Trophoblast cell (in vitro differentiated cells and primary cell): ENCODE measurements at regions not wholly inside any gene's neighbourhood (a gene's known extent, or its start where the extent isn't known, plus 50 kb on each side); places are given as distances from the start of the nearest gene placed in this dataset.

ENCODE experiments used
- DNase-seq, 2 donors: peaks; one replicate each; pipeline ENCODE4 v3.0.0-alpha.2; 2016
- H2AFZ ChIP-seq: 2 replicates; pipeline ENCODE4 v1.6.1; 2013; ENCODE audit warnings: low read length, moderate library complexity, mild to moderate bottlenecking; ENCODE audit not compliant: insufficient read depth, poor library complexity
- H2AK5ac ChIP-seq: 2 replicates; pipeline ENCODE4 v1.6.1; 2013; ENCODE audit warnings: mild to moderate bottlenecking, low read length
- H2BK120ac ChIP-seq: 2 replicates; pipeline ENCODE4 v1.6.1; 2013; ENCODE audit warnings: low read length, mild to moderate bottlenecking, moderate library complexity; ENCODE audit not compliant: insufficient read depth, poor library complexity
- H2BK12ac ChIP-seq: 2 replicates; pipeline ENCODE4 v1.6.1; 2013; ENCODE audit warnings: mild to moderate bottlenecking, low read length, moderate library complexity
- H2BK5ac ChIP-seq: 2 replicates; pipeline ENCODE4 v1.6.1; 2013; ENCODE audit warnings: low read length, low read depth, moderate library complexity, mild to moderate bottlenecking; ENCODE audit not compliant: poor library complexity
- H3K14ac ChIP-seq: 2 replicates; pipeline ENCODE4 v1.6.1; 2013; ENCODE audit warnings: mild to moderate bottlenecking, low read length
- H3K18ac ChIP-seq: 2 replicates; pipeline ENCODE4 v1.6.1; 2013; ENCODE audit warnings: mild to moderate bottlenecking, low read length
- H3K23ac ChIP-seq: 2 replicates; pipeline ENCODE4 v1.6.1; 2013; ENCODE audit warnings: low read length
- H3K27ac ChIP-seq: 2 replicates; pipeline ENCODE4 v1.5.1; 2013; ENCODE audit warnings: low read depth, mild to moderate bottlenecking, inconsistent platforms, low read length, moderate library complexity
- H3K27me3 ChIP-seq: 2 replicates; pipeline ENCODE4 v1.6.1; 2013; ENCODE audit warnings: inconsistent platforms, mild to moderate bottlenecking, low read length, moderate library complexity; ENCODE audit not compliant: insufficient read depth
- H3K36me3 ChIP-seq, 2 experiments: 1 replicate in 1 of 2; 2 replicates in 1 of 2; pipeline ENCODE4 v1.6.1; 2013; ENCODE audit warnings: low read length in 2 of 2, mild to moderate bottlenecking in 2 of 2, moderate library complexity in 1 of 2; ENCODE audit not compliant: insufficient read depth in 2 of 2, control insufficient read depth in 1 of 2
- H3K4ac ChIP-seq: 2 replicates; pipeline ENCODE4 v1.6.1; 2013; ENCODE audit warnings: low read depth, mild to moderate bottlenecking, low read length, moderate library complexity
- H3K4me1 ChIP-seq, 2 experiments: 1 replicate in 1 of 2; 2 replicates in 1 of 2; pipeline ENCODE4 v1.6.1; 2013; ENCODE audit warnings: low read length in 2 of 2, mild to moderate bottlenecking in 2 of 2, moderate library complexity in 1 of 2; ENCODE audit not compliant: insufficient read depth in 2 of 2, control insufficient read depth in 1 of 2
- H3K4me2 ChIP-seq: 2 replicates; pipeline ENCODE4 v1.6.1; 2013; ENCODE audit warnings: inconsistent platforms, mild to moderate bottlenecking, low read length, moderate library complexity
- H3K4me3 ChIP-seq: 2 replicates; pipeline ENCODE4 v1.5.1; 2013; ENCODE audit warnings: mild to moderate bottlenecking, low read depth, low read length, inconsistent platforms
- H3K79me1 ChIP-seq: one replicate; pipeline ENCODE4 v1.6.1; 2013; ENCODE audit warnings: low read length
- H3K79me2 ChIP-seq: 2 replicates; pipeline ENCODE4 v1.6.1; 2013; ENCODE audit warnings: low read length, mild to moderate bottlenecking; ENCODE audit not compliant: control insufficient read depth, insufficient read depth, poor library complexity
- H3K9ac ChIP-seq: 2 replicates; pipeline ENCODE4 v1.6.1; 2013; ENCODE audit warnings: mild to moderate bottlenecking, low read length
- H3K9me3 ChIP-seq: 2 replicates; pipeline ENCODE4 v1.6.1; 2013; ENCODE audit warnings: low read depth, mild to moderate bottlenecking, control low read depth, inconsistent platforms, low read length; ENCODE audit not compliant: insufficient read depth
- H4K12ac ChIP-seq: 2 replicates; pipeline ENCODE4 v1.6.1; 2013; ENCODE audit warnings: low read depth, mild to moderate bottlenecking, low read length, moderate library complexity
- H4K8ac ChIP-seq: 2 replicates; pipeline ENCODE4 v1.6.1; 2013; ENCODE audit warnings: low read depth, mild to moderate bottlenecking, low read length, moderate library complexity
- H4K91ac ChIP-seq: one replicate; pipeline ENCODE4 v1.6.1; 2013; ENCODE audit warnings: low read depth, mild to moderate bottlenecking, low read length, moderate library complexity
- WGBS: extraction: QIAGEN DNeasy Blood & Tissue Kit; methylation state at CpG from one replicate; pipeline ENCODE4 v1.1.7; 2013; ENCODE audit warnings: missing lambda C conversion rate; ENCODE audit not compliant: insufficient read length, insufficient coverage; ENCODE audit errors: extremely low coverage; 5-methylcytosine and 5-hydroxymethylcytosine counted together

DNA sequence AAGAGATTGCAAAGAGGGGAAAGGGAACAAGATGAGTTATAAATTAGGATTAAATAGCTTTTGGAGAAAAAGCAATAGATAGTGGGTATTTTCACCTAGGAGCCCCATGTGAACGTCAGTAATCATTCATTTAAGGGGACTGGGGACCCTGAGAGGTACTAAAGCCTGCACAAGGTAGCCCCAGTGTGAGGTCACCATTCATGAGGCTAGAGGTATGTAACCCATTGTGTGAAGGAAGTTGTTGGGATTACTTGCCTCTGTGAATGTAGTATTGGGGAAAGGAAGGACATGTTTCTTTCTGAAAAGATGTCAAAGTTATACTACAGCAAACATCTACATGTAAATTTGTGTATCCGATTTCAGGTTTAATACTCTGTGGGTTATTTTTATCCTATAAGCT is 276.8 kb downstream of the TBX15 start:
- Histone ChIP-seq H3K4ac (no peak overlapping the region), H3K18ac (no peak overlapping the region), H4K8ac (no peak overlapping the region), H3K9me3 (no peaks in the 10 kb centered on the region), H3K14ac (no peak overlapping the region), H2BK12ac (no peak overlapping the region), H4K91ac (no peak overlapping the region), H3K4me1 (no peaks in the 10 kb centered on the region), H3K79me2 (no peaks in the 10 kb centered on the region), H3K23ac (no peak overlapping the region), H3K4me3 (no peak overlapping the region), H3K27ac (no peak overlapping the region), H2BK5ac (no peak overlapping the region), H3K79me1 (no peaks in the 10 kb centered on the region), H2AK5ac (no peak overlapping the region), H3K27me3 (no peaks in the 10 kb centered on the region), H3K9ac (no peak overlapping the region), H3K36me3 (no peaks in the 10 kb centered on the region), H2AFZ (no peak overlapping the region), H2BK120ac (no peak overlapping the region), H4K12ac (no peak overlapping the region), H3K4me2 (no peak overlapping the region)
- no CpG with 5 or more reads among the region's 2 CpGs for WGBS
- DNase-seq, result no peak

DNA sequence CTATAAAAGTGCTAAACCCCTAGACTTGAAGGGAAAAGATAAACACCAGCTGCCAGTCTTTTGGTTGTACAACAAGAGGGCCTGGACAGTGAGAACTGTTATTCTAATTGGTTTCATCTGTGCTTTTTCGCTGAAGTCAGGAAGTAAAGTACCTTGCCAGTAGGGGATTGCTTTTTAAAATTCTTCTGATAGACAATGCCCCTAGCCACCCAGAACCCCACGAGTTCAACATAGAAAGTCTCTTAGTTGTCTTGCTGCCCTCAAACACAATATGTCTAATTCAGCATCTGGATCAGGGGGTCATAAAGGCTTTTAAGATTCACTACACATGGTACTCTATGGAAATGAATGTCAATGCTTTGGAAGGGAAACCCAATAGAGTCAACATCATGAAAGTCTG is 289.2 kb downstream of the TBX15 start:
- Histone ChIP-seq H3K14ac (no peak overlapping the region), H3K4me2 (no peak overlapping the region), H3K18ac (no peak overlapping the region), H2BK120ac (no peak overlapping the region), H2AFZ (no peak overlapping the region), H2BK5ac (no peak overlapping the region), H3K79me1 (no peaks in the 10 kb centered on the region), H3K27me3 (no peaks in the 10 kb centered on the region), H4K8ac (no peak overlapping the region), H3K4me1 (no peaks in the 10 kb centered on the region), H2AK5ac (no peak overlapping the region), H3K9me3 (no peaks in the 10 kb centered on the region), H3K36me3 (no peaks in the 10 kb centered on the region), H4K91ac (no peak overlapping the region), H3K9ac (no peak overlapping the region), H3K4ac (no peak overlapping the region), H3K4me3 (no peak overlapping the region), H3K27ac (no peak overlapping the region), H3K79me2 (no peaks in the 10 kb centered on the region), H3K23ac (no peak overlapping the region), H4K12ac (no peak overlapping the region), H2BK12ac (no peak overlapping the region)
- DNase-seq, result no peak
- WGBS, result no CpG with 5 or more reads among the region's 2 CpGs

DNA sequence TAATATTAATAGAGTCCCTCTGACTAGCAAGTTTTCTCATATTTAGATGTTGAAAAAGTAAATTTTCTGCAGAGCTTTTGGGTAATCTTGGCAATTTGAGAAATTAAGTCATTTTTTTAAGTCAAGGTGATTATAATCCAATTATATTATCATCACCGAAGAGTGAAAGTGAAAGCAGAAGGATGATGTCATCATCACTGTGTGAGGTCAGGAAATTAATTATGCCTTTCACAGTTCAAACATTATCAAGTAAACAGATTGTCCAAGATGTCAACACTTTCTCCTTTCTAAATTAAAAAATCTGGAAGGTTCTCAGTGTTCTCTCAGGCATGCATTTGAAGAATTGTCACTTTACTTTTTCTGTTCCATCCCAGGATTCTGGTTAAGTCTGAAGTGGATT is 296.0 kb downstream of the TBX15 start:
- no peak overlapping the region for H3K4ac ChIP-seq
- H3K4me1 ChIP-seq, result no peaks in the 10 kb centered on the region
- no CpG with 5 or more reads among the region's 1 CpG for WGBS
- H3K9ac ChIP-seq, result no peak overlapping the region
- H2AFZ ChIP-seq, result no peak overlapping the region
- no peak overlapping the region for H4K8ac ChIP-seq
- H3K4me3 ChIP-seq, result no peak overlapping the region
- H3K79me2 ChIP-seq, result no peaks in the 10 kb centered on the region
- H2BK120ac ChIP-seq, result no peak overlapping the region
- H2BK12ac ChIP-seq, result no peak overlapping the region
- H3K27me3 ChIP-seq, result no peaks in the 10 kb centered on the region
- no peak overlapping the region for H3K18ac ChIP-seq
- no peak overlapping the region for H4K12ac ChIP-seq
- H3K27ac ChIP-seq, result no peak overlapping the region
- DNase-seq, result no peak
- H4K91ac ChIP-seq, result no peak overlapping the region
- no peaks in the 10 kb centered on the region for H3K79me1 ChIP-seq
- H3K23ac ChIP-seq, result no peak overlapping the region
- no peaks in the 10 kb centered on the region for H3K9me3 ChIP-seq
- H2BK5ac ChIP-seq, result no peak overlapping the region
- no peak overlapping the region for H3K4me2 ChIP-seq
- H2AK5ac ChIP-seq, result no peak overlapping the region
- H3K14ac ChIP-seq, result no peak overlapping the region
- H3K36me3 ChIP-seq, result no peaks in the 10 kb centered on the region

DNA sequence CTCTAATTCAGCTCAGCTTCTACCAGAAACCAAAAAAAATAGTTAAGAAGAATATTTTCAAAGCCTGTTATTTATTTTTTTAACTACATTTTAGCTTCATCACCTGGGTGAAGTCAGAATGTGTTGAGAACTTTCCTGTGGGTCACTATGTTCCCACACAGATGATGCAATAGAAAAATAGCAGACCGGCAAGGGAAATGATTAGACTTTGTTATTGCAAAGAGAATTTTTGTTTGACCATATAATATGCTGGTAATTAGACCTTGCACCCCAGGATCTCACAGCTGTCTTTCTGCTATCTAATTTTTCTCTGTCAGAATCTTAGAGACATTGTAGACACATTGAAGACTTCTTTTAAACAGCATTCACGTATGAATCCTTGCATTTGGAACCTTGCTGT is 299.3 kb downstream of the TBX15 start:
- no peak overlapping the region for H3K14ac ChIP-seq
- H3K27me3 ChIP-seq, result no peaks in the 10 kb centered on the region
- H3K18ac ChIP-seq, result no peak overlapping the region
- H3K23ac ChIP-seq, result no peak overlapping the region
- no peak overlapping the region for H4K12ac ChIP-seq
- no peak overlapping the region for H3K4ac ChIP-seq
- H3K79me1 ChIP-seq, result no peaks in the 10 kb centered on the region
- H2BK5ac ChIP-seq, result no peak overlapping the region
- H4K8ac ChIP-seq, result no peak overlapping the region
- WGBS, result no CpG with 5 or more reads among the region's 2 CpGs
- H3K36me3 ChIP-seq, result no peaks in the 10 kb centered on the region
- no peak overlapping the region for H4K91ac ChIP-seq
- no peaks in the 10 kb centered on the region for H3K9me3 ChIP-seq
- H2AFZ ChIP-seq, result no peak overlapping the region
- no peak overlapping the region for H2AK5ac ChIP-seq
- no peak for DNase-seq
- H3K27ac ChIP-seq, result no peak overlapping the region
- H3K4me2 ChIP-seq, result no peak overlapping the region
- H3K9ac ChIP-seq, result no peak overlapping the region
- H3K4me3 ChIP-seq, result no peak overlapping the region
- no peaks in the 10 kb centered on the region for H3K79me2 ChIP-seq
- no peak overlapping the region for H2BK12ac ChIP-seq
- no peaks in the 10 kb centered on the region for H3K4me1 ChIP-seq
- H2BK120ac ChIP-seq, result no peak overlapping the region
